ENCODE measurements at regions not wholly inside any gene's neighbourhood (a gene's known extent, or its start where the extent isn't known, plus 50 kb on each side); places are given as distances from the start of the nearest gene placed in this dataset.

DNA sequence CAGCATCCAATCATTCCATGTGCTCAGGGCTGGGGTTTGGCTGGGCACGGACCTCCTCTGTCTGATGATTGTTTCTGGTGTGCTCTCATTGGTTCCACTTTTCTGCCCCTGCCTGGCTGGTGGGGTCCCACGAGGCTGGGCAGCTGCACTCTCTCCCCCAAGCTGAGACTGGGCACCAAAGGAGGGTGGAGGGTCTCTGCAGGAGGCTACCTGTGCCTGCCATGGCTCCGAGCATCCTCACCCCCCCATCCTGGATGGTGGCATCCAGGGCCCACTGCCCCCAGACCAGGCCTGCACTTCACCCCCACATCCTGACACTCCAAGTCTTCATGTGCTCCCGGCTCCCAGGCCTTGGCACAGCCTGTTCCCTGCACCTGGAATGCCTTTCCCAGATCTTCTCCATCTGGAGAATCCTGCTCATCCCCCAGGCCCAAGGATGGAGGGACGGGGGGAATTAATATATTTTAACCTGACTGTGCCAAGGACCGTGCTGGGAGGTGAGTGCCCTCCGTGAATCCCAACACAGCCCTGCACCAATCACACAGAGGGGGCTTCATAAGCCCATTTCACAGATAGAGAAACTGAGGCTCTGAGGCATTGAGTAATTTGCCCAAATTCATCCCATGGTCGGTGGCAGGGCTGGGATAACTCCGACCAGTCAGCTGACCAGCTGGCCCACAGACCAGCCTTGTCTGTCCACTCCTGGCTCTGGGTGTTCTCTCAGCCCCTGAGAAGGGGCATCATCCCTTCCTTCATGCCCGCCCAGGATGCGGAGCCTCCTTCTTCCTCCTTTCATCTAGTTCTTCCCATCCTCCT, 403.4 kb downstream of the MATN1 start:
- intact Hi-C loops (cut with DNase I; ENCODE audit: low total_unique reads) = no loop called here
- peaks cover 0 to 11% (median 4%) of the 10 kb centered on the region in 3 donors for H3K9me3 ChIP-seq
- peak in 1 of 2 donors; percentile 59 for DNase-seq

DNA sequence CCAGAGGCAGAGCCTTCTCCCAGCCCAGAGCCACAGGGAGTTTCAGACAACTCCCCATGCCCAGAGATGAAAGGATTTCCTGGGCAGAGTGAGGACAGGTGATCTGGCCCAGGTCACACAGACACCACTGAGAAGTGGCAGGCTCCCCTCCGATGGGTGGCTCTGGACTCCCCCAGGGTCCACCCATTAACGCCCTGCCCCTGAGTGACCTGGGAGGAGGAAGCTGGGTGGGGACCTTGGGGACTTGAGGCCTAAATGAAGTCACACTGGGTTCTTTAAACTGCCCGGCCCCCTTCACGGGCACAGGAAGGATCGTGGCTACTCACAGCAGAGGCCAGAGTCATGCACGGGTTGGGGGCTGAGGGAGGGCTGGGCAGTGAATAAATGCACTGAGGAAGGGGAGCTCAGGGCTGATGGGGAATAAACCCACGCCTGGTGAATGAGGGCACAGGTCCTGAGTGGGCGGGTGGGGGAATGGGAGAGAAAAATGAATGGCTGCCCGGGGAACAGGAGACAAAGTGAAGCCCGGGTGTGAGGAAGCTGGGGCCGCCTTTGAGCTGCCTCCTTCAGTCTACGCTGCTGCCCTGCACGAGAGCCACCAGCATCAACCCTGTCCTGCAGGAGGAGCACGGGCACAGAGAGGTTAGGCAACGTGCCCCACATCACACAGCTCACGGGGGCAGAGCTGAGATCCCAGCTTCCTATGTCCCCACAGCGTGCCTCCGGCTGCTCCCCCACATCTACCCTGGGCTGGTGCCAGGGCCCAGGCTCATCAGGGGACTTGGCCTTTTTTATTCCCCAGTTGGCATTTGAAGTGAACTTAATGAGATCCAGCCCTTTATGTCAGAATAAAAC, 404.3 kb downstream of the MATN1 start:
- peaks cover 0 to 11% (median 4%) of the 10 kb centered on the region in 3 donors for H3K9me3 ChIP-seq
- no peaks in the 10 kb centered on the region for H3K36me3 ChIP-seq
- intact Hi-C loops (cut with DNase I; ENCODE audit: low total_unique reads) = no loop called here
- peak in 1 of 2 donors; percentile 29 for DNase-seq
- TF ChIP-seq, protein P1, sequence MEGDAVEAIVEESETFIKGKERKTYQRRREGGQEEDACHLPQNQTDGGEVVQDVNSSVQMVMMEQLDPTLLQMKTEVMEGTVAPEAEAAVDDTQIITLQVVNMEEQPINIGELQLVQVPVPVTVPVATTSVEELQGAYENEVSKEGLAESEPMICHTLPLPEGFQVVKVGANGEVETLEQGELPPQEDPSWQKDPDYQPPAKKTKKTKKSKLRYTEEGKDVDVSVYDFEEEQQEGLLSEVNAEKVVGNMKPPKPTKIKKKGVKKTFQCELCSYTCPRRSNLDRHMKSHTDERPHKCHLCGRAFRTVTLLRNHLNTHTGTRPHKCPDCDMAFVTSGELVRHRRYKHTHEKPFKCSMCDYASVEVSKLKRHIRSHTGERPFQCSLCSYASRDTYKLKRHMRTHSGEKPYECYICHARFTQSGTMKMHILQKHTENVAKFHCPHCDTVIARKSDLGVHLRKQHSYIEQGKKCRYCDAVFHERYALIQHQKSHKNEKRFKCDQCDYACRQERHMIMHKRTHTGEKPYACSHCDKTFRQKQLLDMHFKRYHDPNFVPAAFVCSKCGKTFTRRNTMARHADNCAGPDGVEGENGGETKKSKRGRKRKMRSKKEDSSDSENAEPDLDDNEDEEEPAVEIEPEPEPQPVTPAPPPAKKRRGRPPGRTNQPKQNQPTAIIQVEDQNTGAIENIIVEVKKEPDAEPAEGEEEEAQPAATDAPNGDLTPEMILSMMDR (IDR thresholded peaks at IDR 0.05) = no peak
- H3K27me3 ChIP-seq = peaks cover 0 to 68% of the 10 kb centered on the region in 2 donors
- H3K4me1 ChIP-seq = no peaks in the 10 kb centered on the region
- H3K4me3 ChIP-seq = no peak overlapping the region
- no peak overlapping the region for H3K27ac ChIP-seq

More for the DNA sequence above, 403.4 kb downstream of the MATN1 start:
- TF ChIP-seq, protein P1 (IDR thresholded peaks at IDR 0.05) = no peak
- H3K4me3 ChIP-seq = no peak overlapping the region
- H3K27me3 ChIP-seq = peaks cover 0 to 68% of the 10 kb centered on the region in 2 donors
- H3K36me3 ChIP-seq = no peaks in the 10 kb centered on the region
- no peaks in the 10 kb centered on the region for H3K4me1 ChIP-seq
- no peak overlapping the region for H3K27ac ChIP-seq

DNA sequence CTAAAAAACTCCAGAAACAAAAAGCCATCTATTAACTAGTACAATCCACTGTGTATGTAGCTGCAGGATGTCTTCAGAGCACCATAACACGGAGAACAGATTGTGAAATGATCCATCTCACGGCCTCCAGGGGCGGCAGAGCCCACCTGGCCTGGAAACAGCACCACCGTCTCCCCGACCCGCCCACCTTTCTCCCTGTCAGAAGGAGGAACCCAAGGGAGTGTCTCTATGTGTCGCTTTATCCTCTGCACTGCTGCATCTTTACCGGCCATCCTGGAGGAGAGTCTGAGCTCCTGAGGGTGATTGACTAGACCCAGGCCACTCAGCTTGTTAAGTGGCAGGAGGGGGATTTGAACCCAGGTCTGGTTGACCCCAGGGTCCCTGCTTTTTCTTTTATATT, 405.0 kb downstream of the MATN1 start:
- Histone ChIP-seq H3K36me3 (no peaks in the 10 kb centered on the region), H3K27ac (no peak overlapping the region), H3K4me1 (no peaks in the 10 kb centered on the region), H3K4me3 (no peak overlapping the region), H3K27me3 (peaks cover 0 to 71% of the 10 kb centered on the region in 2 donors), H3K9me3 (peaks cover 0 to 11% (median 4%) of the 10 kb centered on the region in 3 donors)
- intact Hi-C loops (cut with DNase I; ENCODE audit: low total_unique reads) = no loop called here
- TF ChIP-seq, protein P1 (IDR thresholded peaks at IDR 0.05) = no peak
- peak in 1 of 2 donors; percentile 5 for DNase-seq

DNA sequence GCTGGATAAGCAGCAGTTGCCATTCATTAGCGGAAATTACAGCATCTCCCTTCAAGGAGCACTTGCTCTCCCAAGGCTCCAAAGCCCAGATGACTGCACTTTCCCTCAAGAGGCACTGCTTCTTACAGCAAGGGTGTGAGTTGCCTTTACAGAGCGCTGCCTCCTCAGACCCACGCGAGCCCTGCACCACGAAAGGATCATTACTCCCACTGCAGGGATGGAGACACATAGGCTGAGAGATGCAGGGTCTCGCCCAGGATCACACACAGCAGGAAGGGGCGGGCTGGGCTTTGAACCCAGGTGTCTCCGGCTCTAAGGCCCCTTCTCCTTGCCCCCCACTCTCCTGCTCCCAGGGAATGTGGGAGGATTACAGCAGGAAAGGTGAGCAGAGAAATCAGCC, 405.5 kb downstream of the MATN1 start:
- DNase-seq = peak in 1 of 2 donors; percentile 40
- no peak overlapping the region for H3K4me3 ChIP-seq
- no peaks in the 10 kb centered on the region for H3K4me1 ChIP-seq
- TF ChIP-seq, protein P1 (IDR thresholded peaks at IDR 0.05) = no peak
- no peaks in the 10 kb centered on the region for H3K36me3 ChIP-seq
- peaks cover 0 to 11% (median 4%) of the 10 kb centered on the region in 3 donors for H3K9me3 ChIP-seq
- peaks cover 0 to 72% of the 10 kb centered on the region in 2 donors for H3K27me3 ChIP-seq
- H3K27ac ChIP-seq = no peak overlapping the region
- intact Hi-C loops (cut with DNase I; ENCODE audit: low total_unique reads) = no loop called here

DNA sequence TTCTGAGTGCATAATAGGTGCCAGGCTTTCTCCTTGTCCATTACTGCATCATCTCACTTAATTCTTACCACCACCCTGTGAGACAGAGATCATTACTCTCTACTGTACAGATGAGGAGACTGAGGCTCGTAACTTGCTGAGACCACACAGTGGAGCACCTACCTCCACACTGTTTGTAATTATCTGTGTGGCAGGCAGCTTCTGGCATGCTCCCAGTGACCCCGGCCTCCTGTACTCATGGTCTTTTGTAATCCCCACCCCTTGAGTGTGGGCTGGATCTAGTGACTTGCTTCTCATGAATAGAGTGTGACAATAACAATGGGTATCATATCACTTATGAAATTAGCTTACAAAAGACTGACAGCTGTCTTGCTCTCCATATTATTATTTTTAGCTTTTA, 407.3 kb downstream of the MATN1 start:
- Histone ChIP-seq H3K27me3 (peaks cover 0 to 65% of the 10 kb centered on the region in 2 donors), H3K36me3 (no peaks in the 10 kb centered on the region), H3K4me1 (no peaks in the 10 kb centered on the region), H3K4me3 (no peak overlapping the region), H3K9me3 (peaks cover 0 to 11% (median 4%) of the 10 kb centered on the region in 3 donors), H3K27ac (no peak overlapping the region)
- no peak for DNase-seq
- TF ChIP-seq, protein P1 (IDR thresholded peaks at IDR 0.05) = no peak
- intact Hi-C loops (cut with DNase I; ENCODE audit: low total_unique reads) = no loop called here

Measured in tibial artery (tissue), 4 donors.